HG03045 (cell line): ENCODE measurements at regions not wholly inside any gene's neighbourhood (a gene's known extent, or its start where the extent isn't known, plus 50 kb on each side); places are given as distances from the start of the nearest gene placed in this dataset.
"Not testable (repeated sequence)": the region's sequence is repeated elsewhere in the genome, so short reads cannot be mapped to it uniquely, and the experiment has no call there.

Experiments
- ATAC-seq: cut with Tn5 transposase; IDR thresholded peaks from one replicate; pipeline ENCODE4 v1.9.1; 2021; ENCODE audit warnings: mild to moderate bottlenecking, moderate library complexity; ENCODE audit not compliant: unreplicated experiment

DNA sequence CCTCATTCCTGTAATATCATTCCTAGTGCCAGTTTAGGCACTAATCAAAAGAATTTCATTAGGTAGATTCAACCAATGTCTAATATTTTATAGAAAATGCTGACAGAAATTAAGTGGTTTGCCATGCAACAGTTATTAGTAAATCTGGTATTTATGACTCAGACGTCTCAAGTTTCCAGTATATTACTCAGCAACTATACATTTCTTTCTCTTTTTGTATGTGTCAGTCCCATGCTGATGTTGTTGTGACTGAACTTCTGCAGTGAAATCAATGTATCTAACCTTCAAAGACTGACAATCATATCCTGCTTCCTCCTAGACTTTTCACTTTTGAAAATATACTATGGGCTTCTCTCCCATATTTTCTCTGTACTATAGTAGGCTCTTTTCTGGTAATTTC is 822.5 kb downstream of the NR2F1-AS1 start:
- ATAC-seq: no peak

DNA sequence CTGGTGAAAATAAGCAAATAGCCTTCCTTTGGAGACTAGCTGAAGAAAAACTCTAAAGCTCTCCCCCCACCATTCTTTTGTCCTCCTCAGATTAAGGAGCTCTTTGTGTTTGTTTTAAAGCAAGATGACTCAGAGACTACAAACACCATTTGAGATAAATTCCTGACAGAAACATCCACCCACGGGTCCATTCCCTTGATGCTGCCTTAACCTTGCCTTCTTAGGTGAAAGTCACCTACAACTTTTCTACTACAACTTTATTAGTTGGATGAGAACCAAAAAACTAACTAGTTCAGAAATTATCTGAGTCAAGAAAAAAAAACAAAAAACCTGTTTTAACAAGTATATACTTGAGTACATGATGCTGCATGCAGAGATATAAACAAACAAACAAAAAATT is 831.1 kb downstream of the NR2F1-AS1 start:
- ATAC-seq: no peak

DNA sequence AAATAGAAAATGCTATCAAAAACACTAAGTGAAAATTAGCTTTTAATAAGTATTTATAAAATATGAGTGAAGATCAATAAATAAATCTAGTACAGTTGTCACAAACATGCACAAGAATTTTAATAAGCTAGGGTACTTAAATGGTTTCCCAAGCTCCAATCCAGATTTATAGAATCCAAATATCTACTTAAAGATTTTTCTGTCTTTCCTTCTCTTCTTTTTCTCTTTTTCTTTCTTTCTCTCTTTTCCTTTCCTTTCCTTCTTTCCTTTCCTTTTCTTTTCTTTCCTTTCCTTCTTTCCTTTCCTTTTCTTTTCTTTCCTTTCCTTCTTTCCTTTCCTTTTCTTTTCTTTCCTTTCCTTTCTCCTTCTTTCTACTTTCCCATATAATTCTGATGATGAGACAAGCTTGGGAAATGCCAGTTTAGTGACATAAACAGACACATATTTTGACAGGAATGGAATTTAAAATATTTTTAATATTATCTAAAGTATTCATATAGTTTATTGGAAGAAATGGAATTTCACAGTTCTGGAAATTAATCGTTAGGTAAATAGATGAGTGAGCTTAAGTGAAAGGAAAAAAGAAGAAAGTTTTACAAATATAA is 832.8 kb downstream of the NR2F1-AS1 start:
- ATAC-seq: no peak

DNA sequence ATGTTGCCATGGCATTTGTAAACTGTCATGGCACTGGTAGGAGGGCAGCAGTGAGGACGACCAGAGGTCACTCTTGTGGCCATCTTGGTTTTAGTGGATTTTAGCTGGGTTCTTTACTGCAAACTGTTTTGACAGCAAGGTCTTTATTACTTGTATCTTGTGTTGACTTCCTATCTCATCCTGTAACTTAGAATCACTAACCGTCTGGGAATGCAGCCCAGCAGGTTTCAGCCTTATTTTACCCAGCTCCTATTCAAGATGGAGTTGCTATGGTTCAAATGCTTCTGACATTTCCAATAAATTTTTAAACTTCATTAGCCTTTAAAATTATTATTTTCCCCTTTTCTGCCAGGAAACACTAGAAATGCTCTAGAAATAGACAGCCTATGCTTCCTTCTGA is 839.1 kb downstream of the NR2F1-AS1 start:
- ATAC-seq: no peak

DNA sequence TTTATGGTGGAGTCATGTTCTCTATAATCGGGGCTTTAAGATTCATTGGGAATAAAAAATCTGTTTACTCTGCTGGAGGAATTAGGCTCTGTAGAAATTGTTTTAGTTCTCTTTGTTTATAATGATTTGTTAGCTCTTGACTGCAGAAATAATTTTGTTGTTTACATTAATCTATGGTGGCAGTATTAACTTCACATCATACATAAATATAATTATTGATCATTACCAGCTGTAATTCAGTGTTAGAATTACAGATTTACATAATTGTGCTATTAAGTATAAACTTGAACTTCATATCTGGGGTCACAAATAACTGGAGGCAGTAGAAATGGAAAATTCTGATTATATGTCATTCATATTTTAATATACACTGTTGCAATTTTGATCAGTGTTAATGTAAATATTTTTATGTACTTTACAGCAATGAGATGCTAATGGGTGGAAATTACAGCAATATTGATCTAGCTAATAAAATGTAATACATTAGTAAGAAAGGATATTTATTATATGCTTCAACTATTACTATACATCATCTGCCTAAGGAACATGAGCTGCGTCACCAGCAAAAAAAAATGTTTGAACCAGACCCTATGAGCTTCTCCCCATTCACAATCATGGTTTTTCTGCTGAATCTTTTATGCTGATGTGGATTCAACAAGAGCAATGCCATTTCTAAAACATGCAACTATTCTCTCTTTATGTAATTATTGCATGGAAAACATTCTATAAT is 846.6 kb downstream of the NR2F1-AS1 start:
- ATAC-seq: no peak

DNA sequence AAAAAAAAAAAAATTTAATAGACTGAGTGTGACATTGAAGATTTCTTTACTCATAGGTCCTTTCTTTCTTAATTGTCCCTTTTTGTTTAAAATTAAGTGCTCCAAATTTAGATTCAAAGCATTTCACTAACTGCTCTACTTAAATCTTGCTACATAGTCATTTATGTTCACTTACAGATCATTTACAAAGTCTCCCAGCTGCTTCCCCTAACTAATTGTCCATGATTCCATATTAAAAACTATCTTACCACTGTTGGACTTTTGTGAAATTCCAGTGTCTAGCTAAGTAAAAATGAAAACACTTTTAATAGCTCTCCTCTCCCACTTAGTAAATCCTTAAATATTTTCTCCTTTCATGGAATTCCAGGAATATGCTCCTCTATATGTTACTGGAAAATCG is 850.5 kb downstream of the NR2F1-AS1 start:
- ATAC-seq: no peak

DNA sequence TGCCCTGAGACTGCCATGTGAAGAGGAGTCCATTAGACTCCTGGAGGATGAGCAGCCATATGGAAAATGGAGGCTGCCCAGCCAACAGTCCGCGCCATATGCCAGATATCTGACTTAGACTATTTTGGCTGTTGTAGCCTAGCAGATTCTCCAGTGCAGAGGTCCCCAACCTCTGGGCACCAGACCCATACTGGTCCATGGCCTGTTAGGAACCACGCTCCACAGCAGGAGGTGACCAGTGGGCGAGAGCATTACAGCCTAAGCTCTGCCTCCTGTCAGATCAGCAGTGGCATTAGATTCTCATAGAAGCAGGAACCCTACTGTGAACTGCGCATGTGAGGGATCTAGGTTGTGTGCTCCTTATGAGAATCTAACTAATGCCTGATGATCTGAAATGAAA is 851.9 kb downstream of the NR2F1-AS1 start:
- no peak for ATAC-seq

DNA sequence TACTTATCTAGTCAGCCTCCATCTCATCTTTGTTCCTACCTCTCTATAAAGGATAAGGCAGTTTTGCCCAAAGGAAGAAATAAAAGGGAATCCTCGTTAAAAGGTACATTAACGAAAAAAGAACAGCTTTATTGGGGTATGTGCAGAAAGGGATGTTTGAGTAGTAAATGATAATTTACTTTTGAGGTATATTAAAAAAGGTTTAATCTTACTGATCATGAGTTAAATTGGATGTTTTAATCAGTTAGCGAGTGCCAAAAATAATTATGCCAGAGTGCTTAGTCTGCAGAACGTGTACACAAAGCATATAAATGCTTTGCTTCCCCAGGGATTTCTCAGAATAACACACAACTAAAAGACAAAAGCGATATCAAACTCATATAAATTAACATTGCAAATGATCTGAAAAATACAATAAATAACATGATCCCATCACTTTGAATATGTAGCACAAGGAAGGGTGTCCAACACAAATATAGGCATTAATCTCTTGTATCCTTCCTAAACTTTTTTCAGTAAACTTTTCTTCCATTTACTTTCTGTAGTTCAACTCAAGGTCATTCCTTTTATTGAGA is 865.0 kb downstream of the NR2F1-AS1 start:
- ATAC-seq: no peak

DNA sequence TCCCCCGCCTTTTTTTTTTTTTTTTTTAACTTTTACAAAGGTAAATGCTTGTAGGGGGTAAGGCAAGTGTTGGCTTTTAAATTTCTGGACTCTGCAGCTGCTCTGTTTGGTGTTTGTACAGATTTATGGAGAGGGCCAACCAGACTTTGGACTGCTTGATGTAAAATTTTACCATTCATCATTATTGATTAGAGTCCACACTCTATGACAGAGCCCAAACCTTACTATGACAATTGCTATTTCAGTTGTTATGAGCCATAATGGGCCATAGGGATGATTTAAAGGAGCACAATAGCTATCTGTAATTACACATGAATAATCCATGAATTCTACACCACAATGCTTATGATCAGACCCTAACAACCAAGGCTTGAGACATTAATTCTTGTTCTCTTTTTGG is 867.2 kb downstream of the NR2F1-AS1 start:
- no peak for ATAC-seq

DNA sequence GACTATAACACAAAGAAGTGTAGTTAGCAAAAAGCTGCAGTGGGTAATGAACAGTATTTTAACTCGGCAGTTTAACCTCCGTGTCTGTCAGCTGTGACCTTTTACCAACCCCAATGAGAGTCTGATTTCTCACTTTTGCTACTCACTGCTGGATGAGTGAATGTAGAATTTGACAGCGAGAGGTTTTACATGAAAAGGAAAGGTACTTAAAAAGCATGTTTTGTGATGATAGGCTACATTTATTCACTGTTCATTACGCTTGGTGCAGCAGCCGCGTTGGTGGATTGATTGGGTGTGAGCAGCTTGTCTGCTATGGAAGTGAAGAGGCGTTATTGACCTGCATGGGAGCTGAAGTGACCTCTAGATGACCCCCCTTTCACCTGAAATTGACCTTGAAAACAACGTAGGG is 867.7 kb downstream of the NR2F1-AS1 start:
- no peak for ATAC-seq

DNA sequence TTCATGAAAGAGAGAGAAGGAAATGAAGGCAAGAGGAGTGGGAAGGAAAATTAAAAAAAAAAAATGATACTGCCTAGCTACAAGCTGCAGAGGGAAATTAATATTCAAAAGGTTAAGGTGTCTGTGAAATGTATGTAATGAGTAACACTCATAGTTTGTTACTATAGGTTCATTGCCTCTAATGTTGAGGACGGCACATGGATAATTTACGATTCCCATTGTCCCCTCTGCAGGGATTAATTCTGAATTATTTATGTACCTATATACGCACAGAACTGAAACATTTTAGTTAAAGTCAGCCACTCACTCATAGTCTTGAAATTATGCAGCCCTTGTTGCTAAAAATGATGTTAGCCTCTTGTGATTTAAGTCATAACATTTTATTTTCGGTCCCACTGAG is 869.1 kb downstream of the NR2F1-AS1 start:
- no peak for ATAC-seq

DNA sequence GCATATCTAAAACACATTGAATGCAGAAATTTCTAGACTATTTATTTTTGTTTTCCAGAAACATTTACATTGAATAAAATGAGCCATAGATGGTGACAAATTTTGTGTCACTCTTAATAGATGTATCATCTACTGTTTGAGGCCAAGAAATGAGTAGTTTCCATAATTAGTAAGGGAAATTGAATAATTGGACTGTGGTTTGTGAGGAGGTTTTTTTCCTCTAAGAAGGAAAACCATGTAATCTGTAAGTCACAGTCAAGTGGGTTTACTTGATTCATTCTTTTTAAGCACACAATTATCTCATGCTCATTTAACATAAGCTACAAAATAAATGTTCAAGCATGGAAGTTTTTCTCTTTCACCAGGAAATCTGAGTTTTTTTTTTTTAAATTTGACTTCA is 876.4 kb downstream of the NR2F1-AS1 start:
- ATAC-seq: no peak

DNA sequence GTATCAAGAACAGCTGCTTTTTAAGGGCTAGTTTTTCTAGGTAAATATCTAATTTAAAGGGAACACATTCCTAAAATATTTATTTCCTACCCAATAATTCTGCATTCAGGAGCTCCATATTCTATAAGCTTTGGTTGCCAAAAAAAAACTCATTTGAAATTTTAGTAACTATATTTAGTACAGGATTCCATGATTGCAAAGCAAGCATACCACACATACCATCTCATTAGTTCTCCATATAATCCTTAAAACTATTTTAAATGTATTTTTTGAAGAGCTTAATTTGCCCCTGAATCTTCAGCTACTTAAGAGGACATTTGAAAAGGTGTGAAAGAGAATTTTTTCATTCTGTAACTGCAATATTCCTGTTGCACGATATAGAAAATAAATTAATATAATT is 877.0 kb downstream of the NR2F1-AS1 start:
- ATAC-seq: no peak

DNA sequence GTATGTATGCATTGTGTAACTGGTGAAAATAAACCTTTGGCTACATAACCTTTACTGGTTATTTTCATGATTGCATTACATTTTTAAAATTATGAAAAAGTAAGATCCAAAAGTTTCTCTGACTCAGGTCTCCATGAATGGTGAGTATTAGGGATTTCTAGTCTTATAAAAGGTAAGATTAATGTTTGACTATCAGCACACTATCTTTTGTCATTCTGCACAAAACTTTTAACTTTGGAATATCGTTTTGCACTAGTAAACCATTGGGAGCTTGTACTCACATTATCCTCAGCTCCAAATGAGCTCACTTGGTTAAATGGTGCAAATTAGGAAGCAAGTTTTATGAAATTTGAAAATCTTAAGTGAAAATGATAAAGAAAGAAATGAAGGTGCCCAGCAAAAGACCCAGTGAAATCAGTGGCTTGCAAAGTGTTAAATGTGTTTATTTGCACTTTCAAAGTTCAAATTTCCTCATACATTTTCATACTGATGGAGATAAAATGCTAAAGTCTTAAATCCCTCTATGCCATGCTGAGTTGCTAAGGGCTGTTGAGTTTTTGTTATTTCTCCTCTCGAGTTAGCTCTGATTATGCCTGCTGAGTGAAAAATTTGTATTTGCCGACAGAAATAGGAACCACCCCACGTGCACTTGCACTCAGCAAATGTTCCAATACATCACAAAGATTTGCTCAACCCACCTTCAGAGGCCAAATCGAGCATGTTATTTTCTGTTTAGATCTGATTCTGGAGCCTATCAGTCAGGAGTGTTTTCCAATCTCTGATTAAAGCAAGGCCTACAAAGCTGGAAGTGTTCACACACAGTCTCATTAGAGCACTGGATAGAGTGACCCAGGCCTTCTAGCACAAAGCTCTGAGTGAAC is 885.7 kb downstream of the NR2F1-AS1 start:
- ATAC-seq: no peak

DNA sequence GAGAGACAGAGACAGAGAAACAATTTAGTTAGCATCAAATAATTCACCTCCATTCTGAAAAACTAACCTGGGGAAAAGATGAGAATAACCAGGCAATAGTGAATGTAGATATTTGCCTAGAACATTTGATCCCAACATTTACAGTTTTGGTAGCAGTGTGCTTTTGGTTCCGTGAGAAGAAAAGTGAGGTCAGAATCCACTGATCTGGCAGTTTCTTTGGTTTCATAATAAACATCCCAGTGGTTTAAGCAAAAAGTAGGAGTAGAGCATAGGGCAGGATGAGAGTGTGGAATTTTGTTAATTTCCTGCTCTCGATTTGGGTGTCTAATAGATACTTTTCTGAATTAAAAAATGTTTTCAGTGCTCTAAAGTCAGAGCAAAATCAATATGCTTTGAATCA is 887.0 kb downstream of the NR2F1-AS1 start:
- ATAC-seq: no peak

DNA sequence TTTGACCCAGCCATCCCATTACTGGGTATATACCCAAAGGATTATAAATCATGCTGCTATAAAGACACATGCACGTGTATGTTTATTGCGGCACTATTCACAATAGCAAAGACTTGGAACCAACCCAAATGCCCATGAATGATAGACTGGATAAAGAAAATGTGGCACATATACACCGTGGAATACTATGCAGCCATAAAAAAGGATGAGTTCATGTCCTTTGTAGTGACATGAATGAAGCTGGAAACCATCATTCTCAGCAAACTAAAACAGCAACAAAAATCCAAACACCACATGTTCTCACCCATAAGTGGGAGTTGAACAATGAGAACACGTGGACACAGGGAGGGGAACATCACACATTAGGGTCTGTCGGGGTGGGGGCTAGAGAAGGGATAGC is 889.1 kb downstream of the NR2F1-AS1 start:
- ATAC-seq: not testable (repeated sequence)

DNA sequence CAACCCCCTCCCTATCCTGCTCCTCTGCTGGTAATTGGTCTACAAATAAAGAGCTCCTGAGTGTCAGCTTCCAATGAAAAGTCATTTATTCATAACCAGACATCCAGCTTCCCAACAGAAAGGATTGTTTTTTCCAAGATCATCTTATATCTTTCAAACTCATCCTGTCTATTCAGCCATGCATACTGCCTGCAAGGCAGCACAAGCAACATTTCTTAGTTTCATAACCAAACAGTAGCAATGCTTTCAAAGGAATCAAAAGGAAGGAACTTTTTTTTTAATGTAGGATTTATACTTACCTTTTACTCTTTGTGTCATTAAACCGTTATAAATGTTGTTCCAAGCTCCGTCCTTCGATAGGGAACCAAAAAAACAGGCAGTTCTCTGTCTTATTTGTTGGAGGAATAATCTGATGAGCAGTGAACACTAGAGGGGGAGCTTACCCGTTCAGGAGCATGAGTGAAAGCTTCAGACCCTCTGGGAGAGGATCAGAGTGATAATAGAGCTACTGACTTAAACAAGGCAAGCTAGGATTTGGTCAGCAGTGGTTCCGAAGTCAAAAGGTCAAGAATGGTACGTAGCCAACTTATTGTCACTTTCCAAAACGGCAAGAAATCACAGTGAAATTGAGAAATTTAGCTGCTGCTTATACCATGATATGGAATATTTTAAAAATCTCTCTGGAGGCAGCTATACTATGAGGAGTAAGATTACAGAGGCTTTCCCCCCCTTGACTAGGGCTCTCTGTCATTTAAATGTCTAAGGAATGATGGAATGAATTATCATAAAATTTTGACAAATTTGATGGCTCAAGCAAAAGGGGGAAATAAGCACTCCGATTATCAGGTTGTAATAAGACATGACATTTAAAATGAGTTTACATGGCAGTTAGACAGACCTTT is 892.9 kb downstream of the NR2F1-AS1 start:
- ATAC-seq: no peak

DNA sequence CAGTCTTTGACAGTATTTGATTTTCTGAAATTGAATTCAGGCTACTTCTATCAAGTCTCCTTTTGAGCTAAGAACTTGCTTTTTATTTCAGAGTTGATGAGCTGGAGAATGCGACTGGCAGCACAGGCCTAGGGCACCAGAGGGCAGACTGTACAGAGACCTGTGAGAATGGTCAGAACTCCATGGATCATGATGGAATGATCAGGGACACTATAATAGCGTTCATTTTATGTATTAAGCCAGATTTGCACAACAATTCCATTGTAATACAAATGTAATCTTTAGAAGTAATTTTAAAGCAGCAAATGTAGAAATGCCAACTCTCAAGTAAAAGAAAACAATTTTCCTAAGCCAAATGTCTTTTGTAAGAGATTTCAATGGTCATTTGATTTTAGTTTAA is 902.4 kb downstream of the NR2F1-AS1 start:
- no peak for ATAC-seq

DNA sequence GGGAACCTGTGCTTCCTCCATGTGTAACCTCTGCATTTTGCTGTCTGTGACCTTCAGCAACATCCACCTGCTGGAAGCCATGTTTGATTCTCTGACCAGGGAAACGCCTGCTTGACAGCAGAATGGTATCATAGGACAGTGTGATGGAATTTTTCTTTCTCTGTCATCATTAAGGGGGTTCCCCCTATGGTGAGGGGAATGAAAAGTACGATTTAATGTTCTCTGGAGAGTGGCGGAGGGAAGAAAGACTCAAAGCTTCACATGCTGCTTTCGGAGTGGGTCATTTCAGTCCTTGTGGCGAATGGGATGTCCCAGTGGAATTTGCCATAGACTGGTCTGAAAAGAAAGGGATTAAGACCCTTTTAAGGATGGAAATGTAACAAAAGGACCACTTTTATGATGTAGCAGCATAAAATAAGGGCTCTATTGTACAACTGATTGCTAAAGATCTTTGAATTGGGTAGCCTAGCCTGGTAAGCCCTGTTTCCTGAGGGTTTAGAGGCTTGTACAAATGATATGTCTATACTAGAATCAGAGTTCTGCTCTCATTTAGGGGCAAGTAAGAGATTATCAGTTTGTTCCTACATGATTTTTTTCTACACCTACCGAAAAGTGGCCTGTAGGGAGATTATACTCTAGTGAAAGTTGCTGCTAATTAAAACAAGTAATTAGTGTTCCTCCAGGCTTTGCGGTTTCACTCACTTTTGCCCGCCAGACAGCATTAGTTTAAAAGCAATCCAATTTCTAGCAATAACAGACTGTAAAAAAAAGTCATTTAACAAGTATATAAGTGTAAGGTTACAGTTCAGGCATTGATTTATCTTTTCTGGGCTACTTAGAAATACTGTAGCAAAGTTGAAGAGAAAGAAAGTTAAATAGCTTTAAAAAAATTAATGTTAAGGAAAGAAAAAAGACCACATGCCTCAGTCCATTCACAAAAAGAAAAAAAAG is 904.5 kb downstream of the NR2F1-AS1 start:
- ATAC-seq: no peak
